Colon (tissue), 2 donors: ENCODE measurements at regions not wholly inside any gene's neighbourhood (a gene's known extent, or its start where the extent isn't known, plus 50 kb on each side); places are given as distances from the start of the nearest gene placed in this dataset.

Source experiments
- FAIRE-seq: peaks from 2 replicates; lab custom pipeline; 2012; peaks lifted over from hg19 to GRCh38; lab: Jason Lieb, UNC
- donor health status: control.
- donor health status: control.

GRCh38 chr6:53744321-53744720, 50.5 kb upstream of the LRRC1 start:
- no peak for FAIRE-seq

- no peak for FAIRE-seq
Observed at GRCh38 chr6:53741034-53741823, 53.6 kb upstream of the LRRC1 start.

GRCh38 chr6:53737746-53738145, 57.1 kb upstream of the LRRC1 start:
- no peak for FAIRE-seq

- no peak for FAIRE-seq
Observed at GRCh38 chr6:53735896-53736295, 58.9 kb upstream of the LRRC1 start.

GRCh38 chr6:53734473-53735299, 60.1 kb upstream of the LRRC1 start:
- FAIRE-seq, result peak; percentile 57

GRCh38 chr6:53731866-53732636, 62.8 kb upstream of the LRRC1 start:
- FAIRE-seq, result no peak

- FAIRE-seq, result no peak
Observed at GRCh38 chr6:53730767-53731166, 64.0 kb upstream of the LRRC1 start.

GRCh38 chr6:53728570-53729194, 63.1 kb upstream of the KLHL31 start:
- no peak for FAIRE-seq

GRCh38 chr6:53727748-53728147, 62.2 kb upstream of the KLHL31 start:
- FAIRE-seq, result no peak

GRCh38 chr6:53725791-53726575, 60.4 kb upstream of the KLHL31 start:
- no peak for FAIRE-seq

GRCh38 chr6:53724501-53724900, 58.9 kb upstream of the KLHL31 start:
- FAIRE-seq, result no peak

- FAIRE-seq, result no peak
Observed at GRCh38 chr6:53723331-53723730, 57.8 kb upstream of the KLHL31 start.

- no peak for FAIRE-seq
Observed at GRCh38 chr6:53721766-53722165, 56.2 kb upstream of the KLHL31 start.

GRCh38 chr6:53718597-53719460, 53.3 kb upstream of the KLHL31 start:
- FAIRE-seq, result peak; percentile 75

- no peak for FAIRE-seq
Observed at GRCh38 chr6:53717566-53717965, 52.0 kb upstream of the KLHL31 start.

GRCh38 chr6:53715434-53715833, 49.9 kb upstream of the KLHL31 start:
- no peak for FAIRE-seq
